SW480 (cell line): ENCODE measurements at regions not wholly inside any gene's neighbourhood (a gene's known extent, or its start where the extent isn't known, plus 50 kb on each side); places are given as distances from the start of the nearest gene placed in this dataset.

ENCODE experiments used
- DNase-seq: peaks from one replicate; pipeline ENCODE4 v3.0.0-alpha.2; 2016; ENCODE audit warnings: low spot score

- DNase-seq: no peak
Observed at GRCh38 chr13:79812070-79812850, 331.3 kb downstream of the NDFIP2 start.

- no peak for DNase-seq
Observed at GRCh38 chr13:79811170-79811569, 330.2 kb downstream of the NDFIP2 start.

- DNase-seq: peak; percentile 65
Observed at GRCh38 chr13:79810669-79811068, 329.7 kb downstream of the NDFIP2 start.

- no peak for DNase-seq
Observed at GRCh38 chr13:79810018-79810417, 329.1 kb downstream of the NDFIP2 start.

- no peak for DNase-seq
Observed at GRCh38 chr13:79808475-79808874, 327.5 kb downstream of the NDFIP2 start.

- DNase-seq: no peak
Observed at GRCh38 chr13:79807554-79807953, 326.6 kb downstream of the NDFIP2 start.

GRCh38 chr13:79806821-79807220, 325.9 kb downstream of the NDFIP2 start:
- DNase-seq: no peak

GRCh38 chr13:79805317-79805716, 324.4 kb downstream of the NDFIP2 start:
- DNase-seq: no peak

GRCh38 chr13:79803989-79804388, 323.0 kb downstream of the NDFIP2 start:
- DNase-seq: no peak

- no peak for DNase-seq
Observed at GRCh38 chr13:79803296-79803695, 322.3 kb downstream of the NDFIP2 start.

- no peak for DNase-seq
Observed at GRCh38 chr13:79802389-79803085, 321.6 kb downstream of the NDFIP2 start.

GRCh38 chr13:79799059-79799867, 318.3 kb downstream of the NDFIP2 start:
- DNase-seq: no peak

GRCh38 chr13:79796136-79796535, 315.2 kb downstream of the NDFIP2 start:
- no peak for DNase-seq

GRCh38 chr13:79794931-79795330, 314.0 kb downstream of the NDFIP2 start:
- DNase-seq: no peak

GRCh38 chr13:79792716-79793115, 311.8 kb downstream of the NDFIP2 start:
- DNase-seq: no peak

GRCh38 chr13:79791471-79792042, 310.6 kb downstream of the NDFIP2 start:
- DNase-seq: no peak

GRCh38 chr13:79786176-79786575, 305.2 kb downstream of the NDFIP2 start:
- no peak for DNase-seq

GRCh38 chr13:79782541-79783205, 301.7 kb downstream of the NDFIP2 start:
- peak; percentile 91 for DNase-seq

GRCh38 chr13:79781829-79782540, 301.0 kb downstream of the NDFIP2 start:
- no peak for DNase-seq

GRCh38 chr13:79780240-79780639, 299.3 kb downstream of the NDFIP2 start:
- no peak for DNase-seq

GRCh38 chr13:79779761-79780160, 298.8 kb downstream of the NDFIP2 start:
- DNase-seq: peak; percentile 16
